Activated T-cell treated with anti-CD3 and anti-CD28 coated beads, Interleukin-2, amount 50 U/mL, for 72 hours (primary cell): ENCODE measurements at regions not wholly inside any gene's neighbourhood (a gene's known extent, or its start where the extent isn't known, plus 50 kb on each side); places are given as distances from the start of the nearest gene placed in this dataset.
"Not testable (repeated sequence)": the region's sequence is repeated elsewhere in the genome, so short reads cannot be mapped to it uniquely, and the experiment has no call there.

ENCODE experiments used
- ATAC-seq, 2 donors: fragments of 150-1000 bp; cut with Tn5 transposase; replicated peaks in 1 of 2; 2 replicates each; pipeline ENCODE4 v1.10.0; 2021; ENCODE audit warnings: moderate library complexity in 2 of 2, mild to moderate bottlenecking in 1 of 2
- DNase-seq, 2 donors: peaks; one replicate each; pipeline ENCODE4 v3.0.0; 2021 to 2022; ENCODE audit warnings: mixed read lengths in 1 of 2
- H3K27ac Mint-ChIP-seq: one replicate; pipeline ENCODE4 v1.8.0; 2022; ENCODE audit warnings: mild to moderate bottlenecking, moderate library complexity, mixed read lengths
- H3K27me3 Mint-ChIP-seq: one replicate; pipeline ENCODE4 v1.8.0; 2022; ENCODE audit warnings: low read depth, mixed read lengths
- H3K36me3 Mint-ChIP-seq, 2 donors: one replicate each; pipeline ENCODE4 v1.8.0; 2022; ENCODE audit warnings: mixed read lengths in 2 of 2, mild to moderate bottlenecking in 1 of 2; ENCODE audit not compliant: insufficient read depth in 2 of 2
- H3K4me1 Mint-ChIP-seq: one replicate; pipeline ENCODE4 v1.8.0; 2022; ENCODE audit warnings: low read depth, mixed read lengths
- H3K4me3 Mint-ChIP-seq, 2 donors: one replicate each; pipeline ENCODE4 v1.8.0; 2022; ENCODE audit warnings: mild to moderate bottlenecking in 2 of 2, mixed read lengths in 2 of 2, moderate library complexity in 2 of 2
- H3K9me3 Mint-ChIP-seq, 2 donors: one replicate each; pipeline ENCODE4 v1.8.0; 2022; ENCODE audit warnings: mixed read lengths in 2 of 2

DNA sequence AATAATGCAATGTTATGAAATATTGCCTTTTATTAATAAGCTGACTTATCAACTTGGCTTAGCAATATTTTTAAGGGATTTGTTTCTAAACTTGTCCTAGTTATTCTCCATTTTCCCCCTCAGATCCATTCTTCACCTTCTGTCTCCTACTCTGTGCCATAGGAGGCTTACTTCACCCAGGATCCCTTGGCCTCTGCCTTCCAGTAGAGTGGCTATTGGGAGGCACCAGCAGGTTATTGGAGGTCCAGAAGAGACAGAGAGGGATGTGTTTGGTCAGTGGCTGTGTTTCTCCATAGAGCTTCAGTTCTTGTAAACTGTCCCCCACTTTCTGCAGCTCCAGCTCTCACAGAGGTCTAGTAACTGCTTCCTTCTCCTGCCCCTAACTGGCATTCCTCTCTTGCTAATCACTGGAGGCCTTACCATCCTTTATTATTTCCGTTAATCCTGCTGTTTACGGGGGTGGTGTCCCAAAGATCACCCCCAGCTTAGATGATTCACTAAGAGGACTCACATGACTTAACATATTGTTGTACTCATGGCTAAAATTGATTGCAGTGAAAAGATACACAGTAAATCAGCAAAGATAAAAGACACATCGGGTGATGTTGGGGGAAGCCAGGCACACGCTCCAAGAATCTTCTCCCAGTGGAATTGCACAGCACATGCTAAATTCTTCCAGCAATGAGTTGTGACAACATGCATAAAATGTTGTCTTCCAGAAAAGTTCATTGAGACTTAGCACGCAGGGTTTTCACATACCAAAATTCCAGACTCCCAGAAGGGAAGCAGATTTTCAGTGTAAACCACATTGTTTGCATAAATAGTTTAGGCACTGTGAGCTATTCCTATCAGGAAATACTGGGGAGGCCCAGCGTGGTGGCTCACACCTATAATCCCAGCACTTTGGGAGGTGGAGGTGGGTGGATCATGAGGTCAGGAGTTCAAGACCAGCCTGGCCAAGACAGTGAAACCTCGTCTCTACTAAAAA, 67.5 kb downstream of the RPL22L1 start:
- H3K27ac Mint-ChIP-seq: no peak overlapping the region
- ATAC-seq: no peak
- H3K4me3 Mint-ChIP-seq: no peak overlapping the region
- H3K36me3 Mint-ChIP-seq: no peaks in the 10 kb centered on the region
- H3K4me1 Mint-ChIP-seq: no peaks in the 10 kb centered on the region
- H3K27me3 Mint-ChIP-seq: peaks cover 42% of the 10 kb centered on the region
- peaks cover 0 to 2% of the 10 kb centered on the region in 2 donors for H3K9me3 Mint-ChIP-seq
- no peak for DNase-seq

DNA sequence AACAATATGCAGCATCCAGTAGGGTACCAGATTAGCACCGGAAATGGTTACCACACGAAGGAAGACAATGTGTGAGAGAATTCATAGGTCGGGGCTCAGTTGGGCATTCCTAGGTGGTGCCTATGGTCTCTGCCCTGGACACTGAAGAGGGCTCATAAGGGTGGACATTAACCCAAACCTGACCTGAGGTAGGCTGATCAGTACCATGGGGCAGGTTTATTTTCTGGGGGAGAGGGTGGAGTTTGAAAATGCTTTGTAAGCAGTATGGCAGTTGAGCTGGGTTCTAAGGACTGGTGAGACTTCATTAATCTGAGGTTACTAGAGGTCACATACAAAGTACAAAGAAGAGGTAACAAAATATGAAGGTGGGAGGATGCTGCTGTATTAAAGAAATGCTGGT, 68.4 kb downstream of the RPL22L1 start:
- Mint-ChIP-seq H3K27me3 (peaks cover 42% of the 10 kb centered on the region), H3K9me3 (peaks cover 0 to 2% of the 10 kb centered on the region in 2 donors), H3K4me1 (no peaks in the 10 kb centered on the region), H3K27ac (no peak overlapping the region), H3K4me3 (no peak overlapping the region), H3K36me3 (no peaks in the 10 kb centered on the region)
- ATAC-seq (no peak), DNase-seq (no peak)

DNA sequence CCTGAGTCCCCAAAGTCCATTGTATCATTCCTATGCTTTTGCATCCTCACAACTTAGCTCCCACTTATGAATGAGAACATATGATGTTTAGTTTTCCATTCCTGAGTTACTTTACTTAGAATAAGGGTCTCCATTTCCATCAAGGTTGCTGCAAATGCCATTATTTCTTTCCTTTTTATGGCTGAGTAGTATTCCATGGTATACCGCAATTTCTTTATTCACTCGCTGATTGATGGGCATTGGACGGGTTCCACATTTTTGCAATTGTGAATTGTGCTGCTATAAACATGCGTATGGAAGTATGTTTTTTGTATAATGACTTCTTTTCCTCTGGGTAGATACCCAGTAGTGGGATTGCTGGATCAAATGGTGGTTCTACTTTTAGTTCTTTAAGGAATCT, 69.7 kb downstream of the RPL22L1 start:
- not testable (repeated sequence) for H3K4me3 Mint-ChIP-seq, H3K27ac Mint-ChIP-seq, H3K9me3 Mint-ChIP-seq

DNA sequence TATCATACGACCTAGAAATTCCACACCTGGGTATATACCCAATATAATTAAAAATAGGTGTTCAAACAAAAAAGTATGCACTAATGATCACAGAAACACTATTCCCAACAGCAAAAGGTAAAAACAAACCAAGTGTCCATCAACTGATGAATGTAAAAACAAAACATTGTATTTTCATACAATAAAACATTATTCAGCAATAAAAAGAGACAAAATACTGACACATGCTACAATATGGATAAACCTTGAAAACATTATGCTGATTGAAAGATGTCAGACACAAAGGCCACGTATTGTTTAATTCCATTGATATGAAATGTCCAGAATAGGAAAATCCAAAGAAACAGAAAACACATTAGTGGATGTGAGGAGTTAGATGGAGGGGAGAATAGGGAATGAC, 71.0 kb downstream of the RPL22L1 start:
- H3K36me3 Mint-ChIP-seq: no peaks in the 10 kb centered on the region
- H3K27me3 Mint-ChIP-seq: peaks cover 30% of the 10 kb centered on the region
- H3K27ac Mint-ChIP-seq: no peak overlapping the region
- H3K4me3 Mint-ChIP-seq: no peak overlapping the region
- H3K9me3 Mint-ChIP-seq: no peaks in the 10 kb centered on the region
- ATAC-seq (no peak), DNase-seq (no peak)
- no peaks in the 10 kb centered on the region for H3K4me1 Mint-ChIP-seq

More for the DNA sequence above, 69.7 kb downstream of the RPL22L1 start:
- H3K4me1 Mint-ChIP-seq, DNase-seq, H3K36me3 Mint-ChIP-seq, ATAC-seq: not testable (repeated sequence)
- H3K27me3 Mint-ChIP-seq: peaks cover 42% of the 10 kb centered on the region

DNA sequence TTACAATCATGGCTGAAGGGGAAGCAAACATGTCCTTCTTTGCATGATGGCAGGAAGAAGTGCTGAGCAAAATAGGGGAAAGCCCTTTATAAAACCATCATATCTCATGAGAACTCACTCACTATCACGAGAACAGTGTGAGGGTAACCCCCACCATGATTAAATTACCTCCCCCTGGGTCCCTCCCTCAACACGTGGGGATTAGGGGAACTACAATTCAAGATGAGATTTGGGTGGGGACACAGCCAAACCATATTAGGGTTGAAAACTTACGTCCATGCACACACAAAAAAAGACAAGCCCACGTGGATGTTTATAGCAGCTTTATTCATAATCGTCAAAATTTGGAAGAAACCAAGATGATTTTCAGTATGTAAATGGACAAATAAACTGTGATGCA, 72.3 kb downstream of the RPL22L1 start:
- H3K27me3 Mint-ChIP-seq: peaks cover 19% of the 10 kb centered on the region
- H3K36me3 Mint-ChIP-seq: no peaks in the 10 kb centered on the region
- H3K9me3 Mint-ChIP-seq: no peaks in the 10 kb centered on the region
- DNase-seq: no peak
- ATAC-seq: no peak
- H3K27ac Mint-ChIP-seq: no peak overlapping the region
- H3K4me1 Mint-ChIP-seq: no peaks in the 10 kb centered on the region
- H3K4me3 Mint-ChIP-seq: no peak overlapping the region

DNA sequence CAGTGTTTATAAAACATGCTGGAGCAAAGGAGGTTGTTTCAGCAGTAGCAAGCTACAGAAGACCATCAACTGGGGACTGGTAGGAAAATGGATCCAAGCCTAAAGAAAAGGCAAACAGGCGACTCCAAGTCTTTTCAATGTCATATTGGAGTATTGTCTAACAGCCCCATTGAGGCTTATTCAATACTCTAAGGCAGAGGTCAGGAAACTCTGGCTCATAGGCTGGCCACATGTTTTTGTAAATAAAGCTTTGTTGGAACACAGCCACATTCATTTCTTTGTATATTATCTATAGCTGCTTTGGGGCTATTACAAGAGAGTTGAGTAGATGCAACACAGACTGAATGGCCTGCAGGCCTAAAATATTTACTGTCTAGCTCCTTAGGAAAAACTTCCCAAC, 77.5 kb downstream of the RPL22L1 start:
- no peak overlapping the region for H3K4me3 Mint-ChIP-seq
- H3K9me3 Mint-ChIP-seq: no peaks in the 10 kb centered on the region
- no peak overlapping the region for H3K27ac Mint-ChIP-seq
- no peaks in the 10 kb centered on the region for H3K27me3 Mint-ChIP-seq
- H3K4me1 Mint-ChIP-seq: no peaks in the 10 kb centered on the region
- H3K36me3 Mint-ChIP-seq: no peaks in the 10 kb centered on the region
- DNase-seq (no peak), ATAC-seq (no peak)

DNA sequence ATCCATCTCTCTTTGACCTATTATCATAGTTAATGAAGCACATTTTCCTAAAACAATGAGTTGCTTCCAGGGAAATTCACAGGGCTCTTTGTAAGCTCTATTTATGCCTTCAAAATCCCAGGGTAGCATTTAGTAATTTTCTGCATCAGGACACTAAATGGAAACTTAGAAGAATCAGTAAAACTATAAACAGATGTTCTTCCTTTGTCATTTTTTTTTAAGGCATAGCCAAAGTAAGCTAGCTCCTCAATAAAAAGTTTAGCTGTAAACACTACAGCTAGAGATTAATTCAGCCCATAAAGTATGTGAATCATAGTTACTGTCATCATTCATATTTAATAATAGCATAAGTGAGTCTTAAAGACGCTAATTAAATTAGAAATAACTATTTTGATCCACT, 79.3 kb downstream of the RPL22L1 start:
- Mint-ChIP-seq H3K9me3 (no peaks in the 10 kb centered on the region), H3K4me3 (no peak overlapping the region), H3K27ac (no peak overlapping the region), H3K4me1 (no peaks in the 10 kb centered on the region), H3K36me3 (no peaks in the 10 kb centered on the region), H3K27me3 (peaks cover 2% of the 10 kb centered on the region)
- DNase-seq (no peak), ATAC-seq (no peak)

DNA sequence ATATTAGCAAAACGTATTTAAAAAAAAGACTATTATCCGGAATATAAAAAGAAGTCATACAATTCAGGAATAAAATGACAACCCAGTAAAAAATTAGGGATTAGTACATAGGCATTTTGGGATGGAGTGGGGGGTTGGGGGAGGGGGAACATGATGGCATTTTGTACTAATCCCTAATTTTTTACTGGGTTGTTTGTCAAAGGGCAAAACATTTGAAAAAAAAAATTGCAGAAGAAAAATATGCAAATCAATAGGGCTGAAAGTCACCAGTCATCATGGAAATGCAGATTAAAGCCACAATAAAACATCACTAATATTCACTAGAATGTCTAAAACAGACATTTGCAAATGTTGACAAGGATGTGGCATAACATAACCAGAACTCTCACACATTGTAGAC, 82.5 kb downstream of the RPL22L1 start:
- H3K4me3 Mint-ChIP-seq: no peak overlapping the region
- DNase-seq: no peak
- no peaks in the 10 kb centered on the region for H3K36me3 Mint-ChIP-seq
- H3K9me3 Mint-ChIP-seq: no peaks in the 10 kb centered on the region
- no peak overlapping the region for H3K27ac Mint-ChIP-seq
- H3K27me3 Mint-ChIP-seq: peaks cover 21% of the 10 kb centered on the region
- no peak for ATAC-seq
- no peaks in the 10 kb centered on the region for H3K4me1 Mint-ChIP-seq

DNA sequence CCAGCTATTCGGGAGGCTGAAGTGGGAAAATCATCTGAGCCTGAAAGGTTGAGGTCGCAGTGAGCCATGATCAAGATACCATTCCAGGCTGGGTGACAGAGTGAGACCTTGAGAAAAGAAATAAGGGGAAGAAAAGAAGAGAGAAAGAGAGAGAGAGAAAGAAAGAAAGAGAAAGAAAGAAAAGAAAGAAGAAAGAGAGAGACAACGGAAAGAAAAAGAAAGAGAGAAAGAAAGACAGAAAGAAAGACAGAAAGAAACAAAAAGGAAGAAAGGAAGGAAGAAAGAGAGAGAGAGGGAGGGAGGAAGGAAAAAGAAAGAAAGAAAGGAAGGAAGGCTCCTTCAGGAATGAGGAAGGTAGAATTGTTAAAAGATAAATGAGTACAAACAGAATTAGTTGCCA, 84.5 kb downstream of the RPL22L1 start:
- Mint-ChIP-seq H3K27ac (no peak overlapping the region), H3K27me3 (peaks cover 21% of the 10 kb centered on the region), H3K9me3 (no peaks in the 10 kb centered on the region), H3K4me1 (no peaks in the 10 kb centered on the region), H3K36me3 (no peaks in the 10 kb centered on the region), H3K4me3 (no peak overlapping the region)
- no peak for ATAC-seq
- no peak for DNase-seq

DNA sequence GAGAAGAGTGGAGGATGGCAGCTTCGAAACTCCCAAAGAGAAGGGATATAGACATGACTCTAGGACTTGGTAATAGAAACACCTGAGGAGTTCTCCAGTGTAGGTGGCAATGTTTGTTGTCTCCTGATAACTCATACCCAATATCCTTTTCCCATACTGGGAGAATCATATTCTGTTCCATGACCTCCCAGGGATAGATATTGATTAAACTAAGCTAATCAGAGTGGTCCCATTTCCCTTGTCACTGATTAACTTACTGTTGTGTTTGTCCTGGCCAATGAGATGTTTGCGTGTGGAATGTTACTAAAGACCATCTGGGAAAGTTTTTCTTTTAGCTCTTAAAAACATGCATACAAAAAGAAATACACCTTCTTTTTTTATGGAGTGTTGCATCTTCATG, 85.6 kb downstream of the RPL22L1 start:
- ATAC-seq: no peak
- Mint-ChIP-seq H3K27me3 (peaks cover 21% of the 10 kb centered on the region), H3K4me1 (no peaks in the 10 kb centered on the region), H3K36me3 (no peaks in the 10 kb centered on the region), H3K4me3 (no peak overlapping the region), H3K9me3 (no peaks in the 10 kb centered on the region), H3K27ac (no peak overlapping the region)
- no peak for DNase-seq

DNA sequence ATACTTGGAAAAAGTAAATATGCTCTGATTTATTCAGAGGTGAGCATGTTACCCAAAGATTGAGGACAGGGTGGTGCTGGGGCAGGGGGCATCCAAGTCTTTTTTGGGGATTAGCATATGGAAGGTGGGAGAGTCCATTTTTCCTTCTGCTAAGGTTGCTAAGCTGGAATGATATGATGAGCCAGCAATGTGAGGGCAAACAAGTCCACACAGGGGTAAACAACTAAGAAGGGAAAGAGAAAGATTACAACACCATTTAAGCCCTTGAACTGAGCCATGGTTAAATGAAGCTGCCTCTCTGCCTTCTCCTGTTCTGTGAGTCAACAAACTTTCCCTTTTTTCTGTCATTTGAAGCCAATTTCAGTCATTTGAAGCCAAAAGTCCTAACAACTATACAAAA, 89.0 kb downstream of the RPL22L1 start:
- DNase-seq: no peak
- Mint-ChIP-seq H3K4me3 (no peak overlapping the region), H3K4me1 (no peaks in the 10 kb centered on the region), H3K27me3 (peaks cover 37% of the 10 kb centered on the region), H3K9me3 (no peaks in the 10 kb centered on the region), H3K36me3 (peaks cover 0 to 1% of the 10 kb centered on the region in 2 donors), H3K27ac (no peak overlapping the region)
- ATAC-seq: no peak

DNA sequence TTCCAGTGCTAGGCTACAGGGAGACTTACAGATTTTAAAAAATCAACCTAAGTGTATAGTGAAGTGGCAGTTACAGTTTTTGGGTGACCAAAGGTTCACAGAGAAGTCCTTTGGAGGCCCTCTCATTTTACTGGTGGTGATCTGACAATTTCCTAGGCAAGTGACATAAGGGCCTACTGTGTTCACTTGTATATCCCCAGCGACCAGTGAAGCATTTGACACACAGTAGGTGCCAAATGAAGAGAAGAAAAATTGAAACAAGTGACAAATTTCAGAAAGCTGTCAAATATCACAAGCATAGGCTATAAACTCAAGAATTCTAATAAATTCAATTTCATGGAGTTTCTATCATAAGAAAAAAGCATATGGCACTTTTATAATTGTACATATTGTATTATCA, 89.5 kb downstream of the RPL22L1 start:
- Mint-ChIP-seq H3K4me1 (no peaks in the 10 kb centered on the region), H3K36me3 (peaks cover 0 to 1% of the 10 kb centered on the region in 2 donors)
- ATAC-seq: no peak

DNA sequence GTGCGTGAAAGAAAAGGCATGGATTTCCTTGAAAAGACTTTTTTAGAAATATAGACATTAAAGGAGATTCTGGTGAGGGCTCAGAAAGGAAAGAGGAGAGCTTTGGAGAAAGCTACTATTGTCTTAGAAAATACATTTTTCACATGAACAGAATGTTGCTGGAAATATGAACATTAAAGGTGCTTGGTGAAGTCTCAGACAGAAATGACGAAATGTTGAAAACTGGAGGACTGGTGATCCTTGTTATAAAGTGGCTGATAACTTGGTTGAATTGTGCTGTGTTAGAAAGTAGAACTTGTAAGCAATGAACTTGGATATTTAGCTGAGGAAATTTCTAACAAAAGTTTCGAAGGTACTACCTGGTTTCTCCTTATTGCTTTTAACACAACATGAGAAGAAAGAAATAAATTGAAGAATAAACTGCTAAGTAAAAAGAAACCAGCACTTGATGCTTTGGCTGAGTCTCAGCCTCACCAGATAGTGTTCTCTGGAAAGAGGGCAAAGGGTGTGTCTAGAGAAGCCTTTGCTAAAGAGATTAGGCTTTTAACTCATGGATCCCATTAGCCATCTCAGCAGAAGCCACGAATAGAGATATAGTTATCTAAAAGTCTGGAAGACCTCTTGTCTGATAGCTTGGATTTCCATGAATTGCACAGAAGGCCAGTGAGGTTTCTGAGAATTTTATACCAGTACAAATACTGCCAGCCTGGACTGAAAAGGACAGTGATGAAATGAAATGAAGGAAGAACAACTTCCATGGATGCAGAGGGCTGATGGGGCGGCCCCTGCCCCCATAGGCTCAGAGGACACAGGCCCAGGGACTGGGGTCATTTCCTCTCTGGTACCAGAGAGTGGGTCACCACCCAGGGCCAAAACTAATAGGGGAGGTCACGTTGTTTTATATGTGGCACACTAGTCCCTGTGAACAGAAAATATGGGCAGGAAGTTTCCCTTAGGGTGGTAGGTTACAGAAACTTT, 91.5 kb downstream of the RPL22L1 start:
- Mint-ChIP-seq H3K36me3 (peaks cover 0 to 1% of the 10 kb centered on the region in 2 donors), H3K27me3 (peaks cover 16% of the 10 kb centered on the region), H3K9me3 (no peaks in the 10 kb centered on the region), H3K27ac (no peak overlapping the region), H3K4me1 (no peaks in the 10 kb centered on the region), H3K4me3 (no peak overlapping the region)
- ATAC-seq (no peak), DNase-seq (no peak)

More for the DNA sequence above, 89.5 kb downstream of the RPL22L1 start:
- Mint-ChIP-seq H3K9me3 (no peaks in the 10 kb centered on the region), H3K27ac (no peak overlapping the region), H3K27me3 (peaks cover 34% of the 10 kb centered on the region), H3K4me3 (no peak overlapping the region)
- DNase-seq: no peak
